Bronchial epithelial cell (primary cell): ENCODE measurements at regions not wholly inside any gene's neighbourhood (a gene's known extent, or its start where the extent isn't known, plus 50 kb on each side); places are given as distances from the start of the nearest gene placed in this dataset.

Experiments used
- DNase-seq: peaks from one replicate; pipeline ENCODE4 v3.0.0-alpha.2; 2010; ENCODE audit warnings: low read depth
- FAIRE-seq: peaks from 2 replicates; lab custom pipeline; 2011; peaks lifted over from hg19 to GRCh38; lab: Jason Lieb, UNC
- H3K27me3 ChIP-seq: 2 replicates; pipeline ENCODE4 v1.5.1; 2011; ENCODE audit warnings: low read length; ENCODE audit not compliant: control insufficient read depth, insufficient read depth
- H3K36me3 ChIP-seq: 2 replicates; pipeline ENCODE4 v1.5.1; 2011; ENCODE audit warnings: low read length; ENCODE audit not compliant: control insufficient read depth, insufficient read depth
- H3K4me3 ChIP-seq: 2 replicates; pipeline ENCODE4 v1.5.1; 2011; ENCODE audit warnings: mild to moderate bottlenecking, low read depth, low read length, control low read depth
- TF ChIP-seq, protein P1 (sequence below): IDR thresholded peaks from 2 replicates; pipeline ENCODE4 v1.5.1; 2011; ENCODE audit warnings: mild to moderate bottlenecking, moderate library complexity, low read length, control low read depth, inconsistent platforms; ENCODE audit not compliant: insufficient read depth, severe bottlenecking

GRCh38 chr11:106585061-106585460 is 433.2 kb downstream of the GUCY1A2 start:
- H3K4me3 ChIP-seq = no peak overlapping the region
- FAIRE-seq (no peak), DNase-seq (peak; percentile 32)
- no peaks in the 10 kb centered on the region for H3K27me3 ChIP-seq
- H3K36me3 ChIP-seq = no peaks in the 10 kb centered on the region
- TF ChIP-seq, protein P1, sequence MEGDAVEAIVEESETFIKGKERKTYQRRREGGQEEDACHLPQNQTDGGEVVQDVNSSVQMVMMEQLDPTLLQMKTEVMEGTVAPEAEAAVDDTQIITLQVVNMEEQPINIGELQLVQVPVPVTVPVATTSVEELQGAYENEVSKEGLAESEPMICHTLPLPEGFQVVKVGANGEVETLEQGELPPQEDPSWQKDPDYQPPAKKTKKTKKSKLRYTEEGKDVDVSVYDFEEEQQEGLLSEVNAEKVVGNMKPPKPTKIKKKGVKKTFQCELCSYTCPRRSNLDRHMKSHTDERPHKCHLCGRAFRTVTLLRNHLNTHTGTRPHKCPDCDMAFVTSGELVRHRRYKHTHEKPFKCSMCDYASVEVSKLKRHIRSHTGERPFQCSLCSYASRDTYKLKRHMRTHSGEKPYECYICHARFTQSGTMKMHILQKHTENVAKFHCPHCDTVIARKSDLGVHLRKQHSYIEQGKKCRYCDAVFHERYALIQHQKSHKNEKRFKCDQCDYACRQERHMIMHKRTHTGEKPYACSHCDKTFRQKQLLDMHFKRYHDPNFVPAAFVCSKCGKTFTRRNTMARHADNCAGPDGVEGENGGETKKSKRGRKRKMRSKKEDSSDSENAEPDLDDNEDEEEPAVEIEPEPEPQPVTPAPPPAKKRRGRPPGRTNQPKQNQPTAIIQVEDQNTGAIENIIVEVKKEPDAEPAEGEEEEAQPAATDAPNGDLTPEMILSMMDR = peak; percentile 59

GRCh38 chr11:106594751-106595351 is 423.4 kb downstream of the GUCY1A2 start:
- FAIRE-seq = no peak
- TF ChIP-seq, protein P1 = no peak
- Histone ChIP-seq H3K4me3 (no peak overlapping the region), H3K36me3 (no peaks in the 10 kb centered on the region), H3K27me3 (no peaks in the 10 kb centered on the region)
- no peak for DNase-seq

- FAIRE-seq (no peak), DNase-seq (no peak)
- no peaks in the 10 kb centered on the region for H3K27me3 ChIP-seq
- H3K36me3 ChIP-seq = no peaks in the 10 kb centered on the region
- no peak overlapping the region for H3K4me3 ChIP-seq
- TF ChIP-seq, protein P1 = no peak
Measured at GRCh38 chr11:106601684-106602297, 416.5 kb downstream of the GUCY1A2 start.

- TF ChIP-seq, protein P1 = no peak
- H3K36me3 ChIP-seq = no peaks in the 10 kb centered on the region
- peak; percentile 90 for DNase-seq
- H3K4me3 ChIP-seq = no peak overlapping the region
- FAIRE-seq = no peak
- no peaks in the 10 kb centered on the region for H3K27me3 ChIP-seq
Measured at GRCh38 chr11:106608677-106609076, 409.6 kb downstream of the GUCY1A2 start.

- FAIRE-seq = no peak
Measured at GRCh38 chr11:106614262-106614661, 404.0 kb downstream of the GUCY1A2 start.

More at GRCh38 chr11:106614262-106614661, 404.0 kb downstream of the GUCY1A2 start:
- Histone ChIP-seq H3K36me3 (no peaks in the 10 kb centered on the region), H3K4me3 (no peak overlapping the region), H3K27me3 (no peaks in the 10 kb centered on the region)
- TF ChIP-seq, protein P1 = no peak
- no peak for DNase-seq
